Cardiac muscle cell (in vitro differentiated cells and primary cell): ENCODE measurements at regions not wholly inside any gene's neighbourhood (a gene's known extent, or its start where the extent isn't known, plus 50 kb on each side); places are given as distances from the start of the nearest gene placed in this dataset.

ENCODE experiments used
- DNase-seq, 2 donors: peaks; one replicate each; pipeline versions ENCODE4 v3.0.0 to v3.0.0-alpha.2; 2010 to 2017; ENCODE audit warnings: low read depth in 1 of 2, low spot score in 1 of 2
- H3K27ac ChIP-seq: fragments of 200-600 bp; sonication (generic); 2 replicates; pipeline ENCODE4 v1.5.1; 2016
- H3K27me3 ChIP-seq: fragments of 200-600 bp; sonication (generic); 2 replicates; pipeline ENCODE4 v1.6.0; 2016; ENCODE audit warnings: control low read depth
- H3K36me3 ChIP-seq: fragments of 200-600 bp; sonication (generic); 2 replicates; pipeline ENCODE4 v1.5.1; 2016; ENCODE audit warnings: control low read depth
- H3K4me1 ChIP-seq: fragments of 200-600 bp; sonication (generic); 2 replicates; pipeline ENCODE4 v1.8.1; 2017; ENCODE audit warnings: low read depth, mild to moderate bottlenecking, mixed run types
- H3K4me3 ChIP-seq: fragments of 200-600 bp; sonication (generic); 2 replicates; pipeline ENCODE4 v1.5.1; 2016; ENCODE audit warnings: mild to moderate bottlenecking
- H3K9me3 ChIP-seq: fragments of 200-600 bp; sonication (generic); 2 replicates; pipeline ENCODE4 v1.5.1; 2017; ENCODE audit warnings: low read depth, mild to moderate bottlenecking, control low read depth
- TF ChIP-seq, protein P1 (sequence below): IDR thresholded peaks from 2 replicates; pipeline ENCODE4 v1.5.1; 2012; ENCODE audit warnings: low read depth, mild to moderate bottlenecking, low read length

DNA sequence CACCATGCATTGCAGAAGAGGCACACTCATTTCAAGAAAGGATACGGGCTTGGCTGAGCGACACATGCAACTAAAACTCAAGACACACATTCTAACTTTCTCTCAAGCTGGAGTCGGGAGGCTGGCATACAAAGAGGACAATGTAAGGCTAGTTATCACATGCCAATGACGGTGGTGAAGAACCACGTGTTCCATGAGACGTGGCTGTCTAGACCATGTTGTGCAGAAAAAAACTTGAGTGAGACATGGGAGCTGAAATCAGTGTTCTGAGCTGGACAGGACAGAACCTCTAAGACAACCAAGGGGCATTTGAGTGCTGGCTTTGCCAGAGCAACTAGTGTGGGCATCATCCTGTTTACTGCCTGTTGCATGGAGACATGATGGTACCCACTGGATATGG lies 193.0 kb upstream of the DPP6 start:
- Histone ChIP-seq H3K4me3 (no peak overlapping the region), H3K4me1 (no peaks in the 10 kb centered on the region), H3K27me3 (no peaks in the 10 kb centered on the region), H3K9me3 (no peaks in the 10 kb centered on the region), H3K36me3 (no peaks in the 10 kb centered on the region), H3K27ac (no peak overlapping the region)
- no peak for DNase-seq
- TF ChIP-seq, protein P1, sequence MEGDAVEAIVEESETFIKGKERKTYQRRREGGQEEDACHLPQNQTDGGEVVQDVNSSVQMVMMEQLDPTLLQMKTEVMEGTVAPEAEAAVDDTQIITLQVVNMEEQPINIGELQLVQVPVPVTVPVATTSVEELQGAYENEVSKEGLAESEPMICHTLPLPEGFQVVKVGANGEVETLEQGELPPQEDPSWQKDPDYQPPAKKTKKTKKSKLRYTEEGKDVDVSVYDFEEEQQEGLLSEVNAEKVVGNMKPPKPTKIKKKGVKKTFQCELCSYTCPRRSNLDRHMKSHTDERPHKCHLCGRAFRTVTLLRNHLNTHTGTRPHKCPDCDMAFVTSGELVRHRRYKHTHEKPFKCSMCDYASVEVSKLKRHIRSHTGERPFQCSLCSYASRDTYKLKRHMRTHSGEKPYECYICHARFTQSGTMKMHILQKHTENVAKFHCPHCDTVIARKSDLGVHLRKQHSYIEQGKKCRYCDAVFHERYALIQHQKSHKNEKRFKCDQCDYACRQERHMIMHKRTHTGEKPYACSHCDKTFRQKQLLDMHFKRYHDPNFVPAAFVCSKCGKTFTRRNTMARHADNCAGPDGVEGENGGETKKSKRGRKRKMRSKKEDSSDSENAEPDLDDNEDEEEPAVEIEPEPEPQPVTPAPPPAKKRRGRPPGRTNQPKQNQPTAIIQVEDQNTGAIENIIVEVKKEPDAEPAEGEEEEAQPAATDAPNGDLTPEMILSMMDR: no peak

DNA sequence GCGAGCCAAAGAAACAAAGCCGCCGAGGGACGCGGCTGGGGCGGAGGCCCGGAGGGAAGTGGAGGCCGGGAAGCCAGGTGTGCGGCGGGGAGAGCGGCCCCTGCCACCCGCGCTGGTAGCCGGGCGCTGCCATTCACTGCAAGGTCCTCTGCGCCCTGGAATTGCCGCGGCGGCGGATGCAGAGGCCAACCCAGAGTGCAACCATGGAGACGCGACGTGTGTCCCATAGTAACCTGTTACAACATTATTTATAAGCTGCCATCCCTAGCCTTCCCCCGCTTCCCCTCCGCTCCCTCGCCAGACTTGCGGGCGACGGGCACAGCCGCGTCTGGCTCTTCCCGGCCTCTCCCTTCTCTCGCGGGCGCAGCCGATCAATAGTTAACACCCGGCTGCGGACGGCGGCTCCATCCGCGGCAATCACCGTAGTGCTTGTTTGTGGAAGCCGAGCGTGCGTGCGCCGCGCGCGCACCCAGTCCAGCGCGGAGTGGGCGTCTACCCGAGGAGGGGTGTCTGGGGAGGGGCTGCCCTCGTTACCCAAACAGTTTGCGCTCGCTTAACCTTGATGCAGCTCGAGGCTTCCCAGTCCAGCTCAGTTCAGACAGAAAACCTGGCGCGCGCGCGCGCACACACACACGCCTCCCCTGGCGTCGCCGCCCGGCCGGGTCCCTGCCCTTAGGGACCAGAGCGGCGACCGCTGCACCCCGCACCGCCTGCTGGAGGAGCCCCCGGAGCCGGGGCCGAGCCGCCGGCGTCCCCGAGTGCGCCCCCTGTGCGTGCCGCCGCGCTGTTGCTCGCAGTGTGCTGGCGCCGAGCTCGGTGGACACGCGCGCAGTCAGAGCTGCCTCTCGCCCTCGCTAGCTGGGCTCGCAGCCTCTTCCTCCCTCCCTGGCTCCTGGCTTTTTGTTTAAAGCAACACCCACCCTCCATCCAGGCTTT lies 165.4 kb upstream of the DPP6 start:
- H3K27ac ChIP-seq: no peak overlapping the region
- no peaks in the 10 kb centered on the region for H3K36me3 ChIP-seq
- H3K27me3 ChIP-seq: peaks cover 40% of the 10 kb centered on the region
- H3K9me3 ChIP-seq: no peaks in the 10 kb centered on the region
- H3K4me3 ChIP-seq: peak overlapping the region; percentile 21
- DNase-seq: peak in 1 of 2 donors; percentile 23
- TF ChIP-seq, protein P1: no peak
- H3K4me1 ChIP-seq: no peaks in the 10 kb centered on the region

DNA sequence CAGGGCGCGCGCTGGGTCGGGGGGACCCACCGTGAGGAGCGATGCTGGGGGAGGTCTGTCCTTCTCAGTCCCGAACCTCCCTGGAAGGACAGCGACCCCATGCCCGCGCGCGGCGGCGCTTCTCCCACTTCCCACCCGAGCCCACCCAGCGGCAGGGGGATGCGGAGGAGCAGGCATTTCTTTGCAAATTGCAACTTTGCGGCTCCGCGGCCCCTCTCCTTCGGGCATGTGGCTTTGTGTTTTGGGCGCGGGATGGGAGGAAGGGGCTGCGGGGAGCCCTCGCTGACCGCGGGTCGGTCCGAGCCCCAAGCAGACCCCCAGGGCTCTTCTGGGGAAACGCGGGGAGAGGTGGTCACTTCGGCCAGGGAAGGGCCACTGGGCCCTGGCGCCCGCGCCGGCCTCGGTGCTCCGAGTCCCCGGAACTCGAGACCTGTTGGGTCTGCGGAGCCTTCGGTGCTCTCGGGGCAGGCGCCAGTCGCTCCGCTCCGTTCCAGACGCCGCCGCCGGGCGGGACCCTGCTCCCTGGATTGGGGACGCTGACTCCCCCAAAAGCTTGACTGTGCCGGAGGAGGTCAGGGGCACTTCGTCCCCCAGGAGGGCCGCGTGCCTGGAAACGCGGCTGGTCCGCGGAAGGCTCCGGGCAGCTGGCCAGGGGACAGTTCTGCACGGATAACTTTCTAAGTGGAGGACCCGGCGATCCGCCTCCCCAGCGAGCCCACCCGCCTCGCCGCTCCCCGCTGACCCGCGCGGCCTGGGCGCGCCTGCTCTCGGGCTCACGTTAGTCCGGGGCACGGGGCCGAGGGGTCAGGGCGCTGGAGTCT lies 164.2 kb upstream of the DPP6 start:
- H3K4me3 ChIP-seq: peak overlapping the region; percentile 9
- H3K27me3 ChIP-seq: peaks cover 40% of the 10 kb centered on the region

DNA sequence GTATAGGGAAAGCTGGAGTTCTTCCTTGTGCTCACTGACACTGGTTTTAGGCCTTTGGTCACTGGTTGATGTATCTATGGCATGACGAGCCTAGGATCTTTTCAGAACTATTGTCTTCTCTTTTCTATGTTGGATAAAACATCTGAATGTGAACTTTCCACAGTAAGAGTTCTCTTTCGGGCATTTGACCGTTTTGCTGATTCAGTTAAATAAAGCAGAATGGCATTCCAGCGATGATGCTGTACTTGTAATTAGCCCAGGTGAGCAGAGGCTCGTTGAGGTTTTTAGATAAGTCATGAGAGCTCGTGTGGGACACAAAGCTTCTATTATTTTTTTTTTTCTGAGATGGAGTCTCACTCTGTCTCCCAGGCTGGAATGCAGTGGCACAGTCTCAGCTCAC lies 160.2 kb upstream of the DPP6 start:
- TF ChIP-seq, protein P1: no peak
- no peak overlapping the region for H3K27ac ChIP-seq
- H3K4me1 ChIP-seq: no peaks in the 10 kb centered on the region
- H3K9me3 ChIP-seq: no peaks in the 10 kb centered on the region
- no peaks in the 10 kb centered on the region for H3K36me3 ChIP-seq
- DNase-seq: no peak
- H3K4me3 ChIP-seq: no peak overlapping the region
- H3K27me3 ChIP-seq: peaks cover 20% of the 10 kb centered on the region

More for the DNA sequence above, 164.2 kb upstream of the DPP6 start:
- H3K36me3 ChIP-seq: no peaks in the 10 kb centered on the region
- peak in 1 of 2 donors; percentile 8 for DNase-seq
- TF ChIP-seq, protein P1: no peak
- no peaks in the 10 kb centered on the region for H3K4me1 ChIP-seq
- H3K27ac ChIP-seq: no peak overlapping the region
- H3K9me3 ChIP-seq: no peaks in the 10 kb centered on the region

DNA sequence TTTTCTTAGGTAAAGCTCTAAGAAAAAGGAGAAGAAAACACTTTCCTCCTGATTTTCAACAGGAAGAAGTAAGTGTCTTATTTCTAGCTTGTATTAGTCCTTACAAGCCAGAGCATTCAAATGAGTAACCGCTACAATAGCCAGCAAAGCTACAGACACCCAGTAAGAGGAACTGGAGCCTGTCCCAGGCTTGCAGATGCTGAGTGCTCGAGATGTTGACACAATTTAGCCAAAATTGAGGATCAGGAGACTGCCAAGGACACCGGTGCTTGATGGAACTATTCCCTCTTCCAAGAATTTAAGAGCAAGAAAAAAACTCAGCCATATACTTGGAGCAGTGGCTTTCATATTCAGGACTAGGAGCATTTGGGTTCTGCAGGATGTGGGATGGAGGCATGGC lies 149.3 kb upstream of the DPP6 start:
- Histone ChIP-seq H3K9me3 (no peaks in the 10 kb centered on the region), H3K36me3 (no peaks in the 10 kb centered on the region), H3K27ac (no peak overlapping the region), H3K27me3 (no peaks in the 10 kb centered on the region), H3K4me1 (no peaks in the 10 kb centered on the region), H3K4me3 (no peak overlapping the region)
- TF ChIP-seq, protein P1: no peak
- no peak for DNase-seq
